ENCODE measurements at regions not wholly inside any gene's neighbourhood (a gene's known extent, or its start where the extent isn't known, plus 50 kb on each side); places are given as distances from the start of the nearest gene placed in this dataset.

DNA sequence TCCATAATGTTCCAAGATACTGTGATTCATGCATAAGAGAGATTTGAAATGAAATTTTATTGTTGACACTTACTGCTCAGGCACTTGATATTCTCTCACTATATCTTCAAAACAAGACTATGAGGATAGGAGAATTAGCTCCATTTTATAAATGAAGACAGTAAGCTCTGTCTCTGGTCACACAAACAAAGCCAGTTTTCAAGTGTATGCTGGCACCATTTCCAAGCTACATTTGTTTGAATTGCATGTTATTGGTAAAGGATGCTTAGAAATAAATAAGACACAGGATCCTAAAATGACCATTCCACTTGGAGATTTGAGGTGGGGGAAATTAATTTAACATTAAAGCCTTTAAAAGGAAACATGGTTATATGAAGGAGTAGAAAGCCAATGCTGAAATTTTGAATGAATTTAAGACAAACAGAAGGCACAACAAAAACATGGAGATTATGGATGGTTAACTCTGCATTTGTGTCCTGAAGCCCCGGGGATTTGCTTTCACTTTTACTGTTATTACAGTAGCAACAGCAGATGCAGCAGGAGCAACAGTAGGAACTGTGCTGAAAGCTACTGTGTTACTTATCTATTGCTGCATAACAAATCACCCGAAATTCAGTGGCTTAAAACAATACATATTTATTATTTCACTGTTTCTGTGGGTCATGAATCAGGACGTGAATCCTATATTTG is 79.7 kb upstream of the ASTN2 start:
- TF ChIP-seq, protein P1, sequence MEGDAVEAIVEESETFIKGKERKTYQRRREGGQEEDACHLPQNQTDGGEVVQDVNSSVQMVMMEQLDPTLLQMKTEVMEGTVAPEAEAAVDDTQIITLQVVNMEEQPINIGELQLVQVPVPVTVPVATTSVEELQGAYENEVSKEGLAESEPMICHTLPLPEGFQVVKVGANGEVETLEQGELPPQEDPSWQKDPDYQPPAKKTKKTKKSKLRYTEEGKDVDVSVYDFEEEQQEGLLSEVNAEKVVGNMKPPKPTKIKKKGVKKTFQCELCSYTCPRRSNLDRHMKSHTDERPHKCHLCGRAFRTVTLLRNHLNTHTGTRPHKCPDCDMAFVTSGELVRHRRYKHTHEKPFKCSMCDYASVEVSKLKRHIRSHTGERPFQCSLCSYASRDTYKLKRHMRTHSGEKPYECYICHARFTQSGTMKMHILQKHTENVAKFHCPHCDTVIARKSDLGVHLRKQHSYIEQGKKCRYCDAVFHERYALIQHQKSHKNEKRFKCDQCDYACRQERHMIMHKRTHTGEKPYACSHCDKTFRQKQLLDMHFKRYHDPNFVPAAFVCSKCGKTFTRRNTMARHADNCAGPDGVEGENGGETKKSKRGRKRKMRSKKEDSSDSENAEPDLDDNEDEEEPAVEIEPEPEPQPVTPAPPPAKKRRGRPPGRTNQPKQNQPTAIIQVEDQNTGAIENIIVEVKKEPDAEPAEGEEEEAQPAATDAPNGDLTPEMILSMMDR (IDR thresholded peaks at IDR 0.05; ENCODE audit: extremely low read depth in 1 of 2, insufficient read depth in 1 of 2, low read depth in 1 of 2, low read length in 2 of 2): no peak
- no peak for TF ChIP-seq POLR2A (IDR thresholded peaks at IDR 0.05; ENCODE audit: low read depth, low read length)
- no peak for TF ChIP-seq POLR2AphosphoS5 (IDR thresholded peaks at IDR 0.05; ENCODE audit: insufficient read depth, low read depth, low read length)
- TF ChIP-seq, protein P2, sequence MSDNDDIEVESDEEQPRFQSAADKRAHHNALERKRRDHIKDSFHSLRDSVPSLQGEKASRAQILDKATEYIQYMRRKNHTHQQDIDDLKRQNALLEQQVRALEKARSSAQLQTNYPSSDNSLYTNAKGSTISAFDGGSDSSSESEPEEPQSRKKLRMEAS (IDR thresholded peaks at IDR 0.05; ENCODE audit: insufficient read depth, insufficient read length): no peak
- TF ChIP-seq EZH2 (IDR thresholded peaks at IDR 0.05; ENCODE audit: borderline replicate concordance, low read depth, low read length, severe bottlenecking): no peak
- TF ChIP-seq GATA2 (IDR thresholded peaks at IDR 0.05; ENCODE audit: insufficient read depth, insufficient read length, low read depth, low read length): no peak
- TF ChIP-seq FOS (IDR thresholded peaks at IDR 0.05; ENCODE audit: borderline replicate concordance, insufficient read depth, low read length): no peak
- no peak for TF ChIP-seq MYC (IDR thresholded peaks at IDR 0.05; ENCODE audit: low read depth, low read length)
